OCI-LY7 (cell line): ENCODE measurements at regions not wholly inside any gene's neighbourhood (a gene's known extent, or its start where the extent isn't known, plus 50 kb on each side); places are given as distances from the start of the nearest gene placed in this dataset.

Experiments used
- BruUV-seq: library from RNA; stranded (reverse); fragments of 400-500 nt; replicated peaks from 2 replicates; lab custom pipeline; 2021; lab: Mats Ljungman, UMichigan
- CTCF ChIA-PET: fragments of 300-600 bp; sonication (Branson Sonifier 250); formaldehyde crosslinking; loops from one replicate; lab custom pipeline; 2022; ENCODE audit warnings: antibody characterized with exemption; ENCODE audit not compliant: unreplicated experiment; lab: Charles Lee
- POLR2A ChIA-PET: fragments of 300-600 bp; sonication (Branson Sonifier 250); formaldehyde crosslinking; loops from one replicate; lab custom pipeline; 2022; ENCODE audit warnings: antibody characterized with exemption; lab: Charles Lee
- DNase-seq: peaks from one replicate; pipeline ENCODE4 v3.0.0-alpha.2; 2015; ENCODE audit warnings: low spot score
- H2AFZ ChIP-seq: fragments of 200-600 bp; sonication (generic), shearing (Covaris generic); 2 replicates; pipeline ENCODE4 v1.6.1; 2014; ENCODE audit warnings: mild to moderate bottlenecking, antibody characterized with exemption, low read length, moderate library complexity
- H3K27ac ChIP-seq: fragments of 200-600 bp; sonication (generic); 2 replicates; pipeline ENCODE4 v1.5.1; 2014; ENCODE audit warnings: mixed run types, low read depth, mild to moderate bottlenecking, moderate library complexity, low read length, inconsistent platforms; ENCODE audit not compliant: poor library complexity, severe bottlenecking
- H3K36me3 ChIP-seq: fragments of 200-600 bp; sonication (generic); 2 replicates; pipeline ENCODE4 v1.6.1; 2014; ENCODE audit warnings: mild to moderate bottlenecking, antibody characterized with exemption, low read length, moderate library complexity, mixed read lengths; ENCODE audit not compliant: insufficient read depth
- H3K4me1 ChIP-seq: fragments of 200-600 bp; sonication (generic); 2 replicates; pipeline ENCODE4 v1.5.1; 2014; ENCODE audit warnings: mild to moderate bottlenecking, low read length; ENCODE audit not compliant: insufficient read depth, poor library complexity, severe bottlenecking
- H3K4me2 ChIP-seq: fragments of 200-600 bp; sonication (generic); 2 replicates; pipeline ENCODE4 v1.6.1; 2014; ENCODE audit warnings: mild to moderate bottlenecking, low read length
- H3K4me3 ChIP-seq: fragments of 200-600 bp; sonication (generic); 2 replicates; pipeline ENCODE4 v1.5.1; 2014; ENCODE audit warnings: mild to moderate bottlenecking, low read depth, low read length; ENCODE audit not compliant: poor library complexity, severe bottlenecking
- H3K79me2 ChIP-seq: fragments of 200-600 bp; sonication (generic); 2 replicates; pipeline ENCODE4 v1.6.1; 2016; ENCODE audit warnings: low read depth, mild to moderate bottlenecking, low read length, moderate library complexity, mixed read lengths; ENCODE audit not compliant: insufficient read depth
- H3K9me2 ChIP-seq: fragments of 200-600 bp; sonication (generic); 2 replicates; pipeline ENCODE4 v1.6.1; 2016; ENCODE audit warnings: mild to moderate bottlenecking, low read length, mixed read lengths; ENCODE audit not compliant: insufficient read depth
- H3K9me3 ChIP-seq: fragments of 200-600 bp; sonication (generic); 2 replicates; pipeline ENCODE4 v1.6.1; 2014; ENCODE audit warnings: mild to moderate bottlenecking, mixed run types, low read length, mixed read lengths
- H4K20me1 ChIP-seq: fragments of 200-600 bp; sonication (generic); 2 replicates; pipeline ENCODE4 v1.6.1; 2014; ENCODE audit warnings: mild to moderate bottlenecking, antibody characterized with exemption, low read length, moderate library complexity, mixed read lengths; ENCODE audit not compliant: insufficient read depth
- EZH2phosphoT487 ChIP-seq: fragments of 200-600 bp; sonication (generic); IDR thresholded peaks from 2 replicates; pipeline ENCODE4 v1.6.1; 2018; ENCODE audit warnings: low read depth, borderline replicate concordance, mild to moderate bottlenecking, mixed run types, antibody characterized with exemption, low read length, moderate library complexity, mixed read lengths
- intact Hi-C: fragments of 100-400 bp; cut with micrococcal nuclease; formaldehyde crosslinking; loops from one replicate; pipeline ENCODE4 v1.10.0; 2022; ENCODE audit not compliant: unreplicated experiment
- TF ChIP-seq, protein P1 (sequence below): fragments of 200-600 bp; sonication (generic); conservative IDR thresholded peaks from 2 replicates; pipeline ENCODE4 v1.5.1; 2014; ENCODE audit warnings: mild to moderate bottlenecking, antibody characterized with exemption, low read length, moderate library complexity, mixed read lengths

DNA sequence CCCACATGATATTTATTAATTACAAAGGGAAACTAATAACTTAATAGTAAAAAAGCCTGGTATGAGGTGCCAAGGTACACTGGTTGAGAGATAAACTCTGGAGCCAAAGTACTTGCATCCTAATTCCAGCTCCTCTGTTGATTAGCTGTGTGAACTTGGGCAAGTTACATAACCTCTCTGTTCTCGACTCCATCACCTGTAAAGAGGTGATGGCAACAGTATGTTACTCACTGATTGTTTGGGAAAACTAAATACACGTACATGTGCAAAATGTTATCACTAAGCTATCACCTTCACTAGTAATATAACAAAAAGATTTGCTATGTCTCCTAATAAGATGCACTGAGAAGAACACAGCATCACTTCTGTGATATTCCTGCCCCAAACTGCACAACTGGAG lies 206.4 kb downstream of the MEX3B start:
- no peak for DNase-seq
- Histone ChIP-seq H3K36me3 (no peaks in the 10 kb centered on the region), H3K9me2 (no peaks in the 10 kb centered on the region), H4K20me1 (no peaks in the 10 kb centered on the region), H3K4me3 (no peak overlapping the region), H2AFZ (no peak overlapping the region), H3K4me2 (no peak overlapping the region), H3K79me2 (no peaks in the 10 kb centered on the region), H3K9me3 (no peaks in the 10 kb centered on the region), H3K27ac (no peak overlapping the region), H3K4me1 (peaks cover 16% of the 10 kb centered on the region)
- TF ChIP-seq, protein P1, sequence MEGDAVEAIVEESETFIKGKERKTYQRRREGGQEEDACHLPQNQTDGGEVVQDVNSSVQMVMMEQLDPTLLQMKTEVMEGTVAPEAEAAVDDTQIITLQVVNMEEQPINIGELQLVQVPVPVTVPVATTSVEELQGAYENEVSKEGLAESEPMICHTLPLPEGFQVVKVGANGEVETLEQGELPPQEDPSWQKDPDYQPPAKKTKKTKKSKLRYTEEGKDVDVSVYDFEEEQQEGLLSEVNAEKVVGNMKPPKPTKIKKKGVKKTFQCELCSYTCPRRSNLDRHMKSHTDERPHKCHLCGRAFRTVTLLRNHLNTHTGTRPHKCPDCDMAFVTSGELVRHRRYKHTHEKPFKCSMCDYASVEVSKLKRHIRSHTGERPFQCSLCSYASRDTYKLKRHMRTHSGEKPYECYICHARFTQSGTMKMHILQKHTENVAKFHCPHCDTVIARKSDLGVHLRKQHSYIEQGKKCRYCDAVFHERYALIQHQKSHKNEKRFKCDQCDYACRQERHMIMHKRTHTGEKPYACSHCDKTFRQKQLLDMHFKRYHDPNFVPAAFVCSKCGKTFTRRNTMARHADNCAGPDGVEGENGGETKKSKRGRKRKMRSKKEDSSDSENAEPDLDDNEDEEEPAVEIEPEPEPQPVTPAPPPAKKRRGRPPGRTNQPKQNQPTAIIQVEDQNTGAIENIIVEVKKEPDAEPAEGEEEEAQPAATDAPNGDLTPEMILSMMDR: no peak
- TF ChIP-seq EZH2phosphoT487: no peak
- ChIA-PET POLR2A (no interaction called here), CTCF (no interaction called here)
- BruUV-seq: no TSS peak
- intact Hi-C loops: no loop called here

DNA sequence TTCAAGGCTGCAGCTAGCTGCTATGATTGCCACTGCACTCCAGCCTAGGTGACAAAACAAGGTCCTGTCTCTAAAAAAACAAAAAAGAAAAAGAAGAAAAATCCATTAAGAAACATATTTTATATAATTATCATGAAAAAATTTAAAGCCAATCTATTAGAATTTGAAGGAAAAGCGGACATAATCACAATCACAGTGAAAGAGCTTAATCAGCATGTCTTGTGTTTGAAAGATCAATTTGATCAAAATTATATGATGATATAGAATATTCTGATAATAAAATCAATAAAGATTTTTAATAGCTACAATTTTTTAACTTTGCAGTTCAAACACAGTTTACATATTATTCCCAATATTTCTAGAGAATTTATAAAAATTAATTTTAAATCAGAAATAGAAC lies 210.1 kb downstream of the MEX3B start:
- H3K36me3 ChIP-seq: no peaks in the 10 kb centered on the region
- no peak overlapping the region for H3K4me2 ChIP-seq
- BruUV-seq: no TSS peak
- no peaks in the 10 kb centered on the region for H3K4me1 ChIP-seq
- H3K9me3 ChIP-seq: no peaks in the 10 kb centered on the region; the same call in 1 of the 2 replicates
- H4K20me1 ChIP-seq: no peaks in the 10 kb centered on the region
- no peak for DNase-seq
- H3K79me2 ChIP-seq: no peaks in the 10 kb centered on the region
- ChIA-PET CTCF (no interaction called here), POLR2A (interaction anchor here (0.6 kb wide), 2 partner anchors 103 to 180 kb away, joined by 3 read pairs; no protein-coding TSS in a partner anchor)
- intact Hi-C loops: no loop called here
- no peak overlapping the region for H3K27ac ChIP-seq
- no peaks in the 10 kb centered on the region for H3K9me2 ChIP-seq
- no peak overlapping the region for H2AFZ ChIP-seq
- TF ChIP-seq, protein P1: no peak
- no peak for TF ChIP-seq EZH2phosphoT487
- no peak overlapping the region for H3K4me3 ChIP-seq

DNA sequence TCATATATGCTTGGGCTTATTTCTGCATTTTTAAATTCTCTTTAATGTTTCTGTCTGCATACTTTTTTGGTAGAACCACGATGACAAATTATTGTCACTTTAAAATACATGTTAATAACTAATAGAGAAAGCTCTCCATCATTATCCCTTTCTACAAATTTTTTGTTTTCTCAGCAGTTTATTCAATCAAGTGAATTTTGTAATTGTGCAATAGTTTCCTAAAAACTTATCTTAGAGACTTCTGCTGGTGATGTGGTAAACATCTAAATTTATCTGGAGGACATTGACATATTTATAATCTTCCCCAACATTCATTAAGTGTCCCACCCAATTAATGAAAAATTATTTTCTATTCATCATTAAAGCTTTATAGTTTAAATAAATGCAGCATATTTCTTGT lies 215.3 kb downstream of the MEX3B start:
- H3K36me3 ChIP-seq: no peaks in the 10 kb centered on the region
- TF ChIP-seq EZH2phosphoT487: no peak
- no peaks in the 10 kb centered on the region for H4K20me1 ChIP-seq
- intact Hi-C loops: no loop called here
- no peaks in the 10 kb centered on the region; the same call in 1 of the 2 replicates for H3K9me3 ChIP-seq
- no peaks in the 10 kb centered on the region for H3K9me2 ChIP-seq
- no peak for DNase-seq
- no peak overlapping the region for H2AFZ ChIP-seq
- no TSS peak for BruUV-seq
- H3K4me3 ChIP-seq: no peak overlapping the region
- H3K27ac ChIP-seq: no peak overlapping the region
- CTCF ChIA-PET: no interaction called here
- H3K4me2 ChIP-seq: no peak overlapping the region
- POLR2A ChIA-PET: no interaction called here
- H3K4me1 ChIP-seq: peaks cover 25% of the 10 kb centered on the region
- no peaks in the 10 kb centered on the region for H3K79me2 ChIP-seq
